Natural killer cell (primary cell): ENCODE measurements at regions not wholly inside any gene's neighbourhood (a gene's known extent, or its start where the extent isn't known, plus 50 kb on each side); places are given as distances from the start of the nearest gene placed in this dataset.

ENCODE experiments used
- ATAC-seq, 3 donors: fragments of 150-1000 bp in 2 of 3; fragments of 200-7000 bp in 1 of 3; cut with Tn5 transposase; 1 replicate in 1 of 3; 2 replicates in 2 of 3; pipeline ENCODE4 v1.10.0; 2021; ENCODE audit warnings: mild to moderate bottlenecking in 2 of 3, moderate library complexity in 2 of 3
- DNase-seq, 2 donors: peaks; one replicate each; pipeline versions ENCODE4 v3.0.0 to v3.0.0-alpha.2; 2013 to 2021; ENCODE audit warnings: mixed read lengths in 1 of 2
- H3K27ac ChIP-seq: one replicate; pipeline ENCODE4 v1.5.1; 2013; ENCODE audit warnings: mild to moderate bottlenecking, low read length
- H3K27me3 ChIP-seq: one replicate; pipeline ENCODE4 v1.6.1; 2013; ENCODE audit warnings: low read length; ENCODE audit not compliant: control insufficient read depth, insufficient read depth
- H3K36me3 ChIP-seq: one replicate; pipeline ENCODE4 v1.6.1; 2013; ENCODE audit warnings: low read length; ENCODE audit not compliant: control insufficient read depth, insufficient read depth
- H3K4me1 ChIP-seq: one replicate; pipeline ENCODE4 v1.6.1; 2013; ENCODE audit warnings: low read length; ENCODE audit not compliant: control insufficient read depth, insufficient read depth
- H3K4me3 ChIP-seq: one replicate; pipeline ENCODE4 v1.5.1; 2013; ENCODE audit warnings: low read length
- H3K9me3 ChIP-seq: one replicate; pipeline ENCODE4 v1.6.1; 2013; ENCODE audit warnings: low read length; ENCODE audit not compliant: control insufficient read depth, insufficient read depth
- H3K27ac Mint-ChIP-seq, 2 donors: one replicate each; pipeline ENCODE4 v1.8.0; 2022; ENCODE audit warnings: mild to moderate bottlenecking in 2 of 2, mixed read lengths in 2 of 2, moderate library complexity in 1 of 2
- H3K27me3 Mint-ChIP-seq, 2 donors: one replicate each; pipeline ENCODE4 v1.8.0; 2022; ENCODE audit warnings: low read depth in 2 of 2, mixed read lengths in 2 of 2
- H3K36me3 Mint-ChIP-seq: one replicate; pipeline ENCODE4 v1.8.0; 2022; ENCODE audit warnings: mixed read lengths
- H3K4me1 Mint-ChIP-seq, 2 donors: one replicate each; pipeline ENCODE4 v1.8.0; 2022; ENCODE audit warnings: mixed read lengths in 2 of 2
- H3K4me3 Mint-ChIP-seq: one replicate; pipeline ENCODE4 v1.8.0; 2022; ENCODE audit warnings: mild to moderate bottlenecking, moderate library complexity, mixed read lengths
- H3K9me3 Mint-ChIP-seq, 2 donors: one replicate each; pipeline ENCODE4 v1.8.0; 2022; ENCODE audit warnings: mixed read lengths in 2 of 2
- CTCF ChIP-seq: fragments of 200-600 bp; IDR thresholded peaks from one replicate; pipeline ENCODE4 v1.8.0; 2022; ENCODE audit warnings: antibody characterized with exemption
- WGBS: methylation state at CpG from one replicate; pipeline ENCODE4 v1.1.7; 2013; ENCODE audit warnings: missing lambda C conversion rate; ENCODE audit not compliant: insufficient coverage; 5-methylcytosine and 5-hydroxymethylcytosine counted together
- intact Hi-C: fragments of 100-400 bp; cut with micrococcal nuclease; formaldehyde crosslinking; loops from one replicate; pipeline ENCODE4 v1.14.2; 2022

DNA sequence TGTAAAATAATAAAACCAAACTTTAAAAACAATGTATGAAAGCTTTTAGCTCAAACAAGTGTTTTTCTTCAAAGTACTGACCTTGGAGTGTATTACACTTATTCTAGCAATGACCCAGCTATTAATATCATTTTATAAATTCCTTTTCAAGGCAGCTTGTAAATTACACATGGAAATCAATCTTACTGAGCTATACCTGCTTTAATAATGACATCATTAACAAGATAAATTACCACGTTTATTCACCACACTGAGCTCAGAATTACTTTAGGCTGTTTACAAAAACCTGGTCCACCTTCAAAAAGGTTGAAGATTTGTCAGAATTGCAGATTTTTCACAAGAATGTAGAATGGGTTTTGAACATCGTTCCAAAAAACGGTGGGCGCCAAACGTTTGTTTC lies 91.7 kb upstream of the RFLNA start:
- no peak overlapping the region for H3K27ac ChIP-seq
- Mint-ChIP-seq H3K4me1 (no peaks in the 10 kb centered on the region), H3K27me3 (peaks cover 7 to 36% of the 10 kb centered on the region in 2 donors), H3K9me3 (peaks cover 5 to 9% of the 10 kb centered on the region in 2 donors), H3K4me3 (no peak overlapping the region), H3K36me3 (peaks cover 8% of the 10 kb centered on the region), H3K27ac (no peak overlapping the region)
- no peak for ATAC-seq
- no peaks in the 10 kb centered on the region for H3K4me1 ChIP-seq
- H3K9me3 ChIP-seq: no peaks in the 10 kb centered on the region
- H3K36me3 ChIP-seq: no peaks in the 10 kb centered on the region
- DNase-seq: no peak
- intact Hi-C loops: no loop called here
- WGBS: 85% methylated on average over 5 of the region's 5 CpGs
- no peak for TF ChIP-seq CTCF
- H3K4me3 ChIP-seq: no peak overlapping the region
- H3K27me3 ChIP-seq: peaks cover 2% of the 10 kb centered on the region

- Mint-ChIP-seq H3K27me3 (peaks cover 9 to 38% of the 10 kb centered on the region in 2 donors), H3K27ac (no peak overlapping the region)
- ATAC-seq: no peak
These were observed 89.5 kb upstream of the RFLNA start for GRCh38 chr12:124205405-124205804.

GRCh38 chr12:124207049-124207448 lies 87.8 kb upstream of the RFLNA start:
- peaks cover 2% of the 10 kb centered on the region for H3K27me3 ChIP-seq
- DNase-seq: no peak
- peaks cover 5 to 7% of the 10 kb centered on the region in 2 donors for H3K9me3 Mint-ChIP-seq
- no peak overlapping the region for H3K4me3 ChIP-seq
- no peak overlapping the region for H3K27ac ChIP-seq
- peaks cover 7 to 29% of the 10 kb centered on the region in 2 donors for H3K27me3 Mint-ChIP-seq
- no CpG with 5 or more reads among the region's 1 CpG for WGBS
- no peaks in the 10 kb centered on the region for H3K36me3 ChIP-seq
- H3K36me3 Mint-ChIP-seq: peaks cover 8% of the 10 kb centered on the region
- TF ChIP-seq CTCF: no peak
- H3K27ac Mint-ChIP-seq: no peak overlapping the region
- H3K4me1 Mint-ChIP-seq: no peaks in the 10 kb centered on the region
- intact Hi-C loops: no loop called here
- H3K9me3 ChIP-seq: no peaks in the 10 kb centered on the region
- ATAC-seq: no peak
- H3K4me3 Mint-ChIP-seq: no peak overlapping the region
- H3K4me1 ChIP-seq: no peaks in the 10 kb centered on the region

More at GRCh38 chr12:124205405-124205804, 89.5 kb upstream of the RFLNA start:
- 80% methylated on average over 1 of the region's 2 CpGs for WGBS
- H3K9me3 ChIP-seq: no peaks in the 10 kb centered on the region
- H3K36me3 ChIP-seq: no peaks in the 10 kb centered on the region
- no peak for DNase-seq
- Mint-ChIP-seq H3K4me1 (no peaks in the 10 kb centered on the region), H3K4me3 (no peak overlapping the region), H3K36me3 (peaks cover 8% of the 10 kb centered on the region), H3K9me3 (peaks cover 5 to 9% of the 10 kb centered on the region in 2 donors)
- H3K27me3 ChIP-seq: peaks cover 2% of the 10 kb centered on the region
- H3K4me3 ChIP-seq: no peak overlapping the region
- intact Hi-C loops: no loop called here
- H3K27ac ChIP-seq: no peak overlapping the region
- no peak for TF ChIP-seq CTCF
- H3K4me1 ChIP-seq: no peaks in the 10 kb centered on the region

- no peak for TF ChIP-seq CTCF
- ATAC-seq (no peak), DNase-seq (no peak)
- Histone ChIP-seq H3K27me3 (peaks cover 2% of the 10 kb centered on the region), H3K4me3 (no peak overlapping the region), H3K9me3 (no peaks in the 10 kb centered on the region), H3K4me1 (no peaks in the 10 kb centered on the region), H3K36me3 (no peaks in the 10 kb centered on the region), H3K27ac (no peak overlapping the region)
- H3K27ac Mint-ChIP-seq: no peak overlapping the region
- intact Hi-C loops: no loop called here
- H3K4me3 Mint-ChIP-seq: no peak overlapping the region
- no peaks in the 10 kb centered on the region for H3K4me1 Mint-ChIP-seq
- peaks cover 8% of the 10 kb centered on the region for H3K36me3 Mint-ChIP-seq
- 82% methylated on average over 15 of the region's 15 CpGs for WGBS
- H3K27me3 Mint-ChIP-seq: peaks cover 7 to 29% of the 10 kb centered on the region in 2 donors
- H3K9me3 Mint-ChIP-seq: peaks cover 5 to 7% of the 10 kb centered on the region in 2 donors
These were observed 87.3 kb upstream of the RFLNA start for GRCh38 chr12:124207617-124208016.
